WTC11 (cell line): ENCODE measurements at regions not wholly inside any gene's neighbourhood (a gene's known extent, or its start where the extent isn't known, plus 50 kb on each side); places are given as distances from the start of the nearest gene placed in this dataset.
"Not testable (repeated sequence)": the region's sequence is repeated elsewhere in the genome, so short reads cannot be mapped to it uniquely, and the experiment has no call there.

Source experiments
- ATAC-seq: fragments of 200-7000 bp; cut with Tn5 transposase; 2 replicates; pipeline ENCODE4 v1.10.0; 2021; ENCODE audit warnings: mild to moderate bottlenecking, moderate library complexity
- CTCF ChIA-PET: fragments of 300-600 bp; sonication (Branson Sonifier 250); formaldehyde crosslinking; loops from one replicate; lab custom pipeline; 2021; ENCODE audit warnings: antibody characterized with exemption; lab: Charles Lee
- POLR2A ChIA-PET: fragments of 350-600 bp; sonication (Branson Sonifier 250); formaldehyde crosslinking; loops from one replicate; lab custom pipeline; 2021; ENCODE audit warnings: antibody characterized with exemption; lab: Charles Lee
- DNase-seq: peaks from one replicate; pipeline ENCODE4 v3.0.0; 2021; ENCODE audit warnings: low spot score
- H3K27ac Mint-ChIP-seq: 2 replicates; pipeline ENCODE4 v1.8.0; 2021; ENCODE audit warnings: mixed read lengths
- H3K27me3 Mint-ChIP-seq: 2 replicates; pipeline ENCODE4 v1.8.0; 2021; ENCODE audit warnings: low read depth, mild to moderate bottlenecking, moderate library complexity, mixed read lengths
- H3K36me3 Mint-ChIP-seq: 2 replicates; pipeline ENCODE4 v1.8.0; 2021; ENCODE audit warnings: mixed read lengths
- H3K4me1 Mint-ChIP-seq: 2 replicates; pipeline ENCODE4 v1.8.0; 2022; ENCODE audit warnings: mixed read lengths
- H3K4me3 Mint-ChIP-seq: 2 replicates; pipeline ENCODE4 v1.8.0; 2021; ENCODE audit warnings: mild to moderate bottlenecking, moderate library complexity, mixed read lengths
- H3K9me3 Mint-ChIP-seq: 2 replicates; pipeline ENCODE4 v1.8.0; 2021; ENCODE audit warnings: mixed read lengths
- ATF3 ChIP-seq: sonication (generic); formaldehyde crosslinking; conservative IDR thresholded peaks from 2 replicates; pipeline ENCODE4 v1.8.1; 2022; ENCODE audit warnings: mild to moderate bottlenecking, missing genetic modification reagents
- CBFB ChIP-seq: sonication (generic); formaldehyde crosslinking; IDR thresholded peaks from 2 replicates; pipeline ENCODE4 v1.8.1; 2022; ENCODE audit warnings: mild to moderate bottlenecking, low read depth, missing genetic modification reagents
- CDX4 ChIP-seq: fragments of 250-450 bp; sonication (Bioruptor Pico); IDR thresholded peaks from 2 replicates; pipeline ENCODE4 v1.9.0; 2021; ENCODE audit warnings: moderate library complexity, mild to moderate bottlenecking, inconsistent platforms, borderline replicate concordance
- E2F4 ChIP-seq: sonication (generic); formaldehyde crosslinking; IDR thresholded peaks from 2 replicates; pipeline ENCODE4 v1.8.1; 2022; ENCODE audit warnings: low read depth, mild to moderate bottlenecking, moderate library complexity, missing genetic modification reagents, borderline replicate concordance
- FOXP1 ChIP-seq: sonication (generic); formaldehyde crosslinking; IDR thresholded peaks from 2 replicates; pipeline ENCODE4 v1.8.0; 2022; ENCODE audit warnings: missing genetic modification reagents, mild to moderate bottlenecking, moderate library complexity, borderline replicate concordance
- FOXP4 ChIP-seq: sonication (generic); formaldehyde crosslinking; IDR thresholded peaks from 2 replicates; pipeline ENCODE4 v1.8.0; 2022; ENCODE audit warnings: mild to moderate bottlenecking, missing genetic modification reagents
- GTF2I ChIP-seq: fragments of 250-450 bp; sonication (Bioruptor Pico); conservative IDR thresholded peaks from 2 replicates; pipeline ENCODE4 v1.4.0; 2021; ENCODE audit warnings: mild to moderate bottlenecking
- IRF2 ChIP-seq: sonication (generic); formaldehyde crosslinking; IDR thresholded peaks from 2 replicates; pipeline ENCODE4 v1.8.0; 2022; ENCODE audit warnings: low read depth, missing genetic modification reagents, borderline replicate concordance
- JAZF1 ChIP-seq: fragments of 250-450 bp; sonication (Bioruptor Pico); IDR thresholded peaks from 2 replicates; pipeline ENCODE4 v1.9.0; 2021; ENCODE audit warnings: moderate library complexity, mild to moderate bottlenecking, inconsistent platforms
- JUN ChIP-seq: sonication (generic); formaldehyde crosslinking; IDR thresholded peaks from 2 replicates; pipeline ENCODE4 v1.8.0; 2023; ENCODE audit warnings: mild to moderate bottlenecking, missing genetic modification reagents
- MAX ChIP-seq: sonication (generic); formaldehyde crosslinking; IDR thresholded peaks from 2 replicates; pipeline ENCODE4 v1.8.0; 2022; ENCODE audit warnings: mild to moderate bottlenecking, missing genetic modification reagents
- PRDM15 ChIP-seq: sonication (generic); formaldehyde crosslinking; IDR thresholded peaks from 2 replicates; pipeline ENCODE4 v1.8.0; 2022; ENCODE audit warnings: missing genetic modification reagents
- RELA ChIP-seq: sonication (generic); formaldehyde crosslinking; IDR thresholded peaks from 2 replicates; pipeline ENCODE4 v1.8.1; 2022; ENCODE audit warnings: missing genetic modification reagents, mild to moderate bottlenecking, borderline replicate concordance
- RORB ChIP-seq: fragments of 250-450 bp; sonication (Bioruptor Pico); IDR thresholded peaks from 2 replicates; pipeline ENCODE4 v1.9.0; 2021; ENCODE audit warnings: mild to moderate bottlenecking
- TEAD1 ChIP-seq: sonication (generic); formaldehyde crosslinking; IDR thresholded peaks from 2 replicates; pipeline ENCODE4 v1.8.0; 2022; ENCODE audit warnings: mild to moderate bottlenecking, missing genetic modification reagents
- TEAD4 ChIP-seq: sonication (generic); formaldehyde crosslinking; IDR thresholded peaks from 2 replicates; pipeline ENCODE4 v1.8.0; 2022; ENCODE audit warnings: mild to moderate bottlenecking, missing genetic modification reagents
- ZNF232 ChIP-seq: sonication (generic); formaldehyde crosslinking; IDR thresholded peaks from 2 replicates; pipeline ENCODE4 v1.8.0; 2022; ENCODE audit warnings: mild to moderate bottlenecking, missing genetic modification reagents
- ZNF263 ChIP-seq: sonication (generic); formaldehyde crosslinking; IDR thresholded peaks from 2 replicates; pipeline ENCODE4 v1.8.1; 2022; ENCODE audit warnings: low read depth, mild to moderate bottlenecking, moderate library complexity, missing genetic modification reagents
- ZNF396 ChIP-seq: fragments of 250-450 bp; sonication (Bioruptor Pico); IDR thresholded peaks from 2 replicates; pipeline ENCODE4 v1.8.0; 2021; ENCODE audit warnings: mild to moderate bottlenecking, moderate library complexity, borderline replicate concordance
- ZNF532 ChIP-seq: fragments of 250-450 bp; sonication (Bioruptor Pico); IDR thresholded peaks from 2 replicates; pipeline ENCODE4 v1.9.0; 2021; ENCODE audit warnings: mild to moderate bottlenecking, borderline replicate concordance

GRCh38 chr4:67412153-67412712 is 133.1 kb downstream of the CENPC start:
- H3K4me3 Mint-ChIP-seq, POLR2A ChIA-PET, DNase-seq, ATAC-seq, H3K4me1 Mint-ChIP-seq, CTCF ChIA-PET, H3K27ac Mint-ChIP-seq, H3K36me3 Mint-ChIP-seq: not testable (repeated sequence)
- Mint-ChIP-seq H3K9me3 (peaks cover 38% of the 10 kb centered on the region), H3K27me3 (peaks cover 17% of the 10 kb centered on the region)

GRCh38 chr4:67403342-67403741 is 142.0 kb downstream of the CENPC start:
- no peak overlapping the region for H3K4me3 Mint-ChIP-seq
- POLR2A ChIA-PET = no interaction called here
- ATAC-seq (no peak), DNase-seq (no peak)
- no peak for TF ChIP-seq FOXP4 (CRISPR knock-in tag)
- TF ChIP-seq ZNF232 = no peak
- TF ChIP-seq FOXP1 (CRISPR knock-in tag) = no peak
- TF ChIP-seq ATF3 = no peak
- no peak for TF ChIP-seq CBFB (CRISPR knock-in tag)
- no peak for TF ChIP-seq RORB (CRISPR knock-in tag)
- no peak for TF ChIP-seq IRF2 (CRISPR knock-in tag)
- no peak for TF ChIP-seq JUN (CRISPR knock-in tag)
- no peak for TF ChIP-seq RELA (CRISPR knock-in tag)
- no peak for TF ChIP-seq ZNF263 (CRISPR knock-in tag)
- TF ChIP-seq PRDM15 (CRISPR knock-in tag) = no peak
- no peak for TF ChIP-seq MAX (CRISPR knock-in tag)
- H3K36me3 Mint-ChIP-seq = no peaks in the 10 kb centered on the region; the same call in 1 of the 2 replicates
- H3K9me3 Mint-ChIP-seq = peaks cover 15% of the 10 kb centered on the region
- H3K4me1 Mint-ChIP-seq = peaks cover 8% of the 10 kb centered on the region
- H3K27ac Mint-ChIP-seq = no peak overlapping the region
- CTCF ChIA-PET = interaction anchor here (1.0 kb wide), 1 partner anchor 10 kb away, joined by 3 read pairs; no protein-coding TSS in a partner anchor
- peaks cover 53% of the 10 kb centered on the region for H3K27me3 Mint-ChIP-seq

GRCh38 chr4:67401902-67402301 is 143.4 kb downstream of the CENPC start:
- ATAC-seq (no peak), DNase-seq (no peak)
- Mint-ChIP-seq H3K4me1 (peaks cover 8% of the 10 kb centered on the region), H3K4me3 (no peak overlapping the region), H3K9me3 (peaks cover 15% of the 10 kb centered on the region), H3K36me3 (no peaks in the 10 kb centered on the region; the same call in 1 of the 2 replicates), H3K27ac (no peak overlapping the region), H3K27me3 (peaks cover 41% of the 10 kb centered on the region)
- ChIA-PET POLR2A (no interaction called here), CTCF (no interaction called here)
- TF ChIP-seq TEAD4 (CRISPR knock-in tag) (no peak), E2F4 (CRISPR knock-in tag) (no peak), ZNF532 (CRISPR knock-in tag) (no peak), TEAD1 (CRISPR knock-in tag) (no peak), ZNF396 (CRISPR knock-in tag) (no peak), CDX4 (CRISPR knock-in tag) (no peak), JAZF1 (CRISPR knock-in tag) (no peak), GTF2I (CRISPR knock-in tag) (no peak)
